HG03039 (cell line): ENCODE measurements at regions not wholly inside any gene's neighbourhood (a gene's known extent, or its start where the extent isn't known, plus 50 kb on each side); places are given as distances from the start of the nearest gene placed in this dataset.
"Not testable (repeated sequence)": the region's sequence is repeated elsewhere in the genome, so short reads cannot be mapped to it uniquely, and the experiment has no call there.

ENCODE experiments used
- ATAC-seq: cut with Tn5 transposase; IDR thresholded peaks from one replicate; pipeline ENCODE4 v1.9.1; 2021; ENCODE audit warnings: mild to moderate bottlenecking, moderate library complexity; ENCODE audit not compliant: unreplicated experiment

DNA sequence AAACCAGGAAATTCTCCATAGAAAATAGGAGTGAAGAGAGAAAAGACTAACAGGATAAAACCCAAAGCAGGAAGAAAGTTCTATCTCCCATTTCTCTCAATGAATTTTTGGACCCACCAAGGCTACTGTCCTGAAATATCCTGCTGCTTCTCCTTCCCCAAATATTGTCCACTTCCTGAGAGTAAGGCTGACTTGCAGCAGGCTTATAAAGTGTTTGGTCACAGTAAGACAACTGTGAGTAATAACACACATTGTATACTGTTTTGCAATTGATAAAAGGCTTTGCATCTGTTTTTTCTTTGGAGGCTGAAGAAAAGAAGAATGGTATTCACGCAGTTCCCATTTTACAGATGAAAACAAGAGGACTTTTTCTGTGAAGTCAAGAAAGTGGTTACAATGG, 52.8 kb downstream of the FOXD4L6 start:
- ATAC-seq = not testable (repeated sequence)

DNA sequence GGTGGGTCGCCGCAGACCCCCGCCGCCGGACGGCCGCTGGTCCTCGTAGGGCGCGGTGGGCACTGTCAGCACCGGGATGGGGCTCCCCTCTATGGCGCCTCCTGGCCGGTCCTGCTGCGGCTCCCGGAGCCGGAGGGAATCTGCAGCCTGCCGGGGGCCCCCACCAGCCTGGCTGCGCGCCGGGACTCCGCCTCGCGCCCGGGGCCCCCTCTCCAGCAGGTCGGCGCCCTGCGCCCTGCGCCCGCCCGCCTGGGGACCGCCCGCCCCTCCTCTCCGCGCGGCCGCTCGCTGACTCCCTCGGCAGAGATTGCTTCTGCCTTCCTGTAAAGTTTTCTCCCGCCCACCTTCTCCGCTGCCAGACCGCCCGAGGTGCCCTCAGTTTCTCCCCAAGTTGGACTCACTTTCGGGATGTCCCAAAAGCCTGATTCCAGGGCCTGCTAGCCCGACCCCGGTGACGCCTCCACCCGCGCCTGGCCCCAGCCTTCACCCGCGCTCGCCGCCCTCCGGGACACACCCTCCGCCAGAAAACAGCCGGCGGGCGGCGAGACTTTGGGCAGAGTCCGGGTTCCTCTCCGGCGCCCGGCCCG, 54.0 kb downstream of the FOXD4L6 start:
- peak; percentile 53 for ATAC-seq

GRCh38 chr9:41073471-41074243, 54.8 kb downstream of the FOXD4L6 start:
- ATAC-seq = not testable (repeated sequence)

DNA sequence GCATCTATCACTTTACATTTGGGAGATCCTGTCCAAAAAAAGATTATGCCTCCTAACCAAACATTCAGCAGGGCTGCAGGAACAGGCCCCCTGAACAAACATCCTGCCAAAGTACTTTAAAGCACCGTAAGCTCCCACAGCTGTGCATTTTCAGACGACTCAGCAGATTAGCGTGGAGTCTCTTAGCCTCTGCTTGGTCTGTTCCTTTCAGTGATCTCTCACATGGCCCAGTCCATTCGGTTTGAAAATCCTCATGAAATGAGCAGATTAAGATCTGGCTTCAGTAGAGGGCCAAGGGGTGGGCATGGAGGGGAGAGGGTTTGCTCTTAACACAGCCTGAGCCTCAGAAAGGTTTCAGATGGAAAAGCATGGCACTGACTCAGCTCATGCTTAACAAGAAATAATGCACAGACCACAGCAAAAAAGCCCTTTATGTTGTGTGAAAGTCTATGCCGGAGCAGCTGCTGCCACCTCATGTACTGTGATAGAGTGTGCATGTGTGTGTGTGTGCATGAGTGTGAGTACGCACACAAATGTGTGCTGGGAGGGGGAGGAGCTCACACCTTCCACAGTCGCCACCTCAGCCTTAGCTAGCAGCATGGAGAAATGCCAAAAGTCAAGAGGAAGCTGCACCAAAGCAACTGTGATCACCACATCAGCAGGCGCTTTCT, 64.2 kb downstream of the FOXD4L6 start:
- ATAC-seq = peak; percentile 44

DNA sequence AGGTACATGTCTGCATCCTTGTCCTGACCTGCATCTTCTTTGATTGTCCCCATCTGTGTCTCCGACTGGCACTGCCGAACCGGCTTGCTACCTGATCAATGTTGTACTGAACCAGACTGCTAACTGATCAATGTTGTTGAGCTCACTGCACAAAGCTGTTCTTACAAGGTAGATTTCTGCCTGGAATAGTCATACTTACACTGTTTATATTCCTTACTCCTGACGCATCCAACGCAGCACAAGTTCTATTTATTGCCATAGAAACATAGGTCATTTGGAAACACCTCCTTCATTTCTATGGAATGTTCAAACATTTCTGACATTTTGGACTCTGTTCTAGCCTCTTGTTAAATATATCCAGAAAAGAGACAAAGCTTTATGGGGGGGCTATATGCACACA, 65.2 kb downstream of the FOXD4L6 start:
- not testable (repeated sequence) for ATAC-seq

DNA sequence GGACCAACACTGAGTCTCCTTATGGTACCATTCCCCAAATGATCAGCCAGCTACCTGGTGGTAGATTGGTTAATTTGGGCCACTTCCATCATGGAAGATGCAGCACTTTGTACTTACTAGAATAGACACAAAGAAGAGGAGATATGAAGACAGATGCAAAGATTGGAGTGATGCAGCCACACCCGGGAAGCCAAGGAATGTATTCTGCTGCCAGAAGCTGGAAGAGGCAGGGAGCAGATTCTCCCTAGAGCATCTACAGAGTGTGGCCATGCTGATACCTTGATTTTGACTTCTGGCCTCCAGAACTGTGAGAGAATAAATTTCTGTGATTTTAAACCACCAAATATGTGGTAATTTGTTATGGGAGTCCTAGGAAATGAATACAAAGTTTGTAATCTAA, 68.9 kb downstream of the FOXD4L6 start:
- not testable (repeated sequence) for ATAC-seq

DNA sequence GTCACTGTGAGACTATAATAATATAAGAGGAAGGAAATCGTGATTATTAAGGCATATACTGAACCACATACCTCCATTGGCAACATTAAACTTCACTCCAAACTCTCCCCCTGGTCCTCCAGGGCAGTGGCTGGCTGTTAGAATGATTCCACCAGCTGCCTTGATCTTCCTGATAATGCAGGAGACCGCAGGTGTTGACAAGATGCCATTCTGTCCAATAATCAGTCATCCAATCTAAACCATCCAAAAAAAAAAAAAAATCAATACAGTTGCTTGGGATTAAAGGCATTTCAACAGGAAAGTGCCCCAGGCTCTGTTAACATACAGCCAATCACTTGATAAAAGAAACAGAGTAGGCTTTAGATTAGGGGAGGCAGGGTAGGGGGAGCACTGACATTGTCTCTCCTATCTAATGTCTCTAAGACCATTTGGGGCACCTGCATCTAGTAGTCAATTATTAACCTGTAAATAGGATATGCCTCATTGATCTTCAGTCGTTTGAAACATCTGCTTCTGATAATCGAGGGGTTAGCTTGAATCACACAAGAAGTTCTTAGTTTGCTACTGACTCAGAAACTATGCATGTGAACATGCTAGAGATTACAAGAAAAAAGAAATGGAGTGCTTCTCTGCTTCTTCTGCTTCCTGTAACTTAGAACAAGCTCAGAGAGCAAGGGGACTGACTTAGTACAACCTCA, 74.7 kb downstream of the FOXD4L6 start:
- not testable (repeated sequence) for ATAC-seq

DNA sequence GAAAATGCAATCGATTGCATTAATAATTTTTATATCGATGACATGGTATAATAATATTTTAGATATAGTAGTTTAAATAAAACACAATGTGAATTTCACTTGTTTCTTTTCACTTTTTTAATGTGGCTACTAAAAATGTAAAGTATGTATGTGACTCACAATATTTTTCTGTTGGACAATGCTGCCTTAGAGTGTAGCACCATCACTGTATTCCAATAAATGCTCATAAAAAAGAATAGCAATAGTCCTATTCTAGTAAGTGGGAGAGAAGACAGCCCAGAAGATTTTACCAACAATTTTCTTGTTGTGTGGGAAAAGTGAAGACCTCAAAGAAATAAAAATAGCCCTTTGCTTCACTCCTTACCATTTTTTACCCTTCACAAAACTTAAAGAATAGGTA, 79.8 kb downstream of the FOXD4L6 start:
- not testable (repeated sequence) for ATAC-seq

DNA sequence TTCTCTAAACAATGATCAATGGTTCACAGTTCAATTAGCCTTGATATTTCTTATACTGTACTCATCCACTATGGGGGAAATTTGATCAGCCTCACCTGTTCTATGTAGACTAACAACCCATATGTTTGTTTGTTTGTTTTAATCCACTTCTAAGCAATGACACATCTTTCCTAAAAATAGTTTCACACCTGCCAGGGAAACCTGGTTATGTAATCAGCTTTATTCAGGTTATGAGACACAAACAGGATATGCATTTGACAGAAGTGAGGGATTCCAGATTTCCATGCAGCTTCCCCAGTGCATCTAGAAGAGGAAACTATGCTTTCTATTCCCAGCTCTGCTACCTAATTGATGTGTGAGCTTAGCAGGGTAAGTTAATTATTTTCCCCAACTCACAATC, 80.7 kb downstream of the FOXD4L6 start:
- ATAC-seq = not testable (repeated sequence)

DNA sequence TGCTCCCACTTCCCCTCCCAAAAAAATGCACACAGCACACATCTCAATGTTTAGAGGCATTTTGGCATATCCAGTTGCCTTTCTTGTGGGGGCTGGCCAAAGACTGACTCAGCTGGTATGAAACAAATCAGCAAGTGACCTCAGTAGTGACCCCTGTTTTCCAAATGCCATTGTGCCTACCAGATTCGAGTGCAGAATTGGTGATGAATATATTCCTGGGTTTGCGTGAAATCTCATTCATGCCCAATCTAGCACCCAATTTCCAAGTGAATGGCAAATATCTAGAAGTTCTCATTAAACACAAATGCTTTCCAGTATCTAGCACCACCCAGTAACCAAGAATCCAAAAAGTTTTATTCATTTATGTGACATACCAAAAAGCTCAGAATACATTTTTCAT, 83.6 kb downstream of the FOXD4L6 start:
- ATAC-seq = not testable (repeated sequence)

GRCh38 chr9:41043433-41043832, 85.0 kb downstream of the FOXD4L6 start:
- not testable (repeated sequence) for ATAC-seq

DNA sequence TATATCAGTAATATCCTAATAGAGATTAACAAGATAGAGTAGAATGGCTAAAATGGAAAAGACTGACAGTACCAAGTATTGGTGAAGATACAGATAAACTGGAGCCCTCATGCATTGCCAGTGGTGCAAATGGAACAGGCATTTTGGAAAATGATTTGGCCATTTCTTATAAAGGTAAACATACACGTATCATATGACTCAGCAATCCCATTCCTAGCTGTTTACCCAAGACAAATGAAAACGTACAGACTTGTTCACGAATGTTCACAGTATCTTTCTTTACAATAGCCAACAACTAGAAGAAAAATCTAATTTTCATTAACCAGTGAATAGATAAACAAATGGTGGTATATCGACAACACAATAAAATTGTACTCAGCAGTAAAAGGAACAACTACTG, 86.4 kb downstream of the FOXD4L6 start:
- ATAC-seq = not testable (repeated sequence)

DNA sequence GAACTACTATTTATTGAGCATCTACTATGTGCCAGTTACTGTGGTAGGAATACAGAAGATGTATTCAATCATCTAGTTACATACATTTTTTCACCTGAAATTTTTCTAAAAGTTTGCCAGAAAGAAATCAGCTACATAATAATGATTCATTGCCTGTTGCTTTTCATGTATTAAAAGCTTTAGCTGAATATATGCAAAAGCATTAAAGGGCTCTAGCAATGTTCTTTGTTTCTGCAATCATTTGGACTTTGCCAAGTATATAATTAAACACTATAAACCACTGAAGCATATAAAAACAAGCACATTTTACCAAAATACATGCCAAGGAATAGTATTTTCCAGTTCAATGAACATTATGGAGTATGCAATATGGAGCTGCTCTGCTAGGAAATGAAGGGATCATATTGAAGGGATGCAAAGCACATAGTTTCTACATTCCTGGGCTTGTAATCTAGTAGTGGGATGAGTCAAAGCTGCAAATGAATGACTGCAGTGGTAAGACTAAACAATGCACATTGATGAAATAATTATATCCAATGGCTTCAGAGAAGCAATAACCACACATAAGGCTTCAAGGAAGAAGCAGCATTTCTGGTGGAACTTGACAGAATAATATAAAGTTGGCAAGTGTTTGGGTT, 87.7 kb downstream of the FOXD4L6 start:
- not testable (repeated sequence) for ATAC-seq

DNA sequence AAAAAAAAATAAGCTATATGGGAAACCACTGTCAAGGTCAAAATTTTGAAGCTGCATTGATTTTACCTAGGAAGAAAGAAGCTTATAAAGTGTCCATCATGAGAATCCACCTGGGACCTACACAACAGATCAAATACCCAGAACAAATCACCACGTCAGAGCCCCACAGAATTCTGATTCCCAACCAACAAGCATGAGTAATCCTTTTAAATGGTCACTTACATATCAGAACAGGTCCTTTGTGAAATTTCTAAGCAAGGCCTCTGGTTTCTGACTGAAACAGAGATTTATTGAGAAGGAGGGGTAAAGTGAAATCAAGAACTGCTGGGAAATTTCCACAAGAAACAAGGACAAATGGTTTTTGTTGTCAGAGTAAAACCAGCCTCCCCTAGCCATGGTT, 93.2 kb downstream of the FOXD4L6 start:
- ATAC-seq = not testable (repeated sequence)

GRCh38 chr9:41034699-41035197, 93.7 kb downstream of the FOXD4L6 start:
- ATAC-seq = not testable (repeated sequence)

DNA sequence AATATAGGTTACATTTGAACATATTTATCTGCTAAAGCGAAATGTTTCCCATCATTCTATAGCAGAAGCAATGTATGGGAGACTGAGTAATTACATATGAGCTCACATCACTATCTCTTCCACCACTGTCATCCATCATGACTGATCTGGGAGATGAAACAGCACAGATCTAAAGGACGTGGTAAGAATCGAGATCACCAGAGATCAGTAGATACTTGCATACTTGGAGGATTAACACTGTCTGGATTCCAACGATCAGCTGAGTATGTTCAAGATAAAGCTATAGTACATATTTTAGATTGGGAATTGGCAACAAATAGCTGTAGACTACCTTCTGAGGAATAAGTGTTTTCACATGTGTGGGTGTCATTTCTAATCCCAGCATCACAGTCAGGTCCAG, 94.6 kb downstream of the FOXD4L6 start:
- not testable (repeated sequence) for ATAC-seq

DNA sequence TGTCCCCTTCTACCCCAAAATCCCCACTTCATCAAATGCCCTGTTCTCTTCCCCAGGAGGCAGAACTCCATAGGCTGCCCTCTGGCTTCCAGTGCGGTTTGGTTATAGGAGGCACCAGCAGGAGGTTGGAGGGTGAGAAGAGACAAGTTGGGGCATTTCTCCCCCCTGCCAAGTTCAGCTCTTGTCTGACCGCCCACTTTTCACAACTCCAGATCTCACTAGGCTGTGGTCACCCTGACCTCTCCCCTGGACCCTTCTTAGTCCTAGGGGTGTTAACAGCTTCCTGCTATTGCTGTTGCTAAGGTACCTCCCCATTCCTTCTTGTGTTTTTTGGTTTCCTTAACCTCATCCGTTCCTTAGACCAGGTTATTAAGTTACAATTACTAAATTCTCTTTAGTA, 95.1 kb downstream of the FOXD4L6 start:
- not testable (repeated sequence) for ATAC-seq

DNA sequence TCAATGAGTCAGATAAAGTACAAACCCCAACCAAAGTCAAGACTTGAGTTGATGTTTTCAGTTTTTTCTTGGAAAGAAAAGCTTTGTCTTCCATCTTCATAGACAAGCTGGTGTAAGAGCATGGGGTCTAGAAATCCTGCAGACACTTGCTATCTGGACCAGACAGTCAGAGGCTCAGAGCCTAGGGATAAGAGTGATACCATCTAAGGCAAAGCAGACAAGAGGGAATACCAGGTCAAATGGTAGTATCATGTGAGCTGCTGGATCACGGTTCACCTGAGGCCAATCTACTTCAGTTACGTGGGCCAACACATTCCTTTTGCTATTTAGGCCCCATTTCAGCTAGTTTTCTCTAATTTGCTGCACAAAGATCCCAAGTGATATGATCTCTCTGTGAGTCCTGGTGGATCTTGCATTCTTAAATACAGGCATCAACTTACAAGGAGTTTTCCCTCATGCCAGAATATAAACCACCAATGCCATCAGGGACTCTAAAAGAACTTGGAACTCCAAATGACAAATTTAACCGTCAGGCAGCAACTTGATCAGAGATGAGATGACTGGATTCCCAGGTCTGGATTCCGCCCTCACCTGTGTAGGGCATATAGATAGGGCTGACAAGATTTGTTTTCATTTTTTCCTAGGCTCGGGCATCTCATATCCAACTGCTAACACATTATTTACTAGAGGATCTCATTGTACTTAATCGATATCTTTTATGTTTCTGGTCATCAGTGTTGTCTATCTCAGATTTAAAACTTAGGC, 101.4 kb downstream of the FOXD4L6 start:
- not testable (repeated sequence) for ATAC-seq

GRCh38 chr9:41022365-41022764, 106.1 kb downstream of the FOXD4L6 start:
- not testable (repeated sequence) for ATAC-seq
